Astrocyte of the cerebellum (primary cell): ENCODE measurements at regions not wholly inside any gene's neighbourhood (a gene's known extent, or its start where the extent isn't known, plus 50 kb on each side); places are given as distances from the start of the nearest gene placed in this dataset.
"Not testable (repeated sequence)": the region's sequence is repeated elsewhere in the genome, so short reads cannot be mapped to it uniquely, and the experiment has no call there.

Source experiments
- DNase-seq: peaks from one replicate; pipeline ENCODE4 v3.0.0-alpha.2; 2011; ENCODE audit warnings: low read depth
- H3K4me3 ChIP-seq: 2 replicates; pipeline ENCODE4 v1.5.1; 2011; ENCODE audit warnings: mild to moderate bottlenecking, low read depth, low read length, moderate library complexity
- in situ Hi-C: cut with HindIII; loops from 2 replicates; pipeline ENCODE4 v1.10.0; 2017; ENCODE audit warnings: low sequenced_read_pairs
- TF ChIP-seq, protein P1 (sequence below): IDR thresholded peaks from 2 replicates; pipeline ENCODE4 v1.5.1; 2012; ENCODE audit warnings: low read length, low read depth, moderate library complexity, mild to moderate bottlenecking; ENCODE audit errors: missing control alignments

GRCh38 chr9:113738893-113739604 lies 137.1 kb upstream of the ZNF618 start:
- no peak overlapping the region for H3K4me3 ChIP-seq
- in situ Hi-C loops = no loop called here
- TF ChIP-seq, protein P1, sequence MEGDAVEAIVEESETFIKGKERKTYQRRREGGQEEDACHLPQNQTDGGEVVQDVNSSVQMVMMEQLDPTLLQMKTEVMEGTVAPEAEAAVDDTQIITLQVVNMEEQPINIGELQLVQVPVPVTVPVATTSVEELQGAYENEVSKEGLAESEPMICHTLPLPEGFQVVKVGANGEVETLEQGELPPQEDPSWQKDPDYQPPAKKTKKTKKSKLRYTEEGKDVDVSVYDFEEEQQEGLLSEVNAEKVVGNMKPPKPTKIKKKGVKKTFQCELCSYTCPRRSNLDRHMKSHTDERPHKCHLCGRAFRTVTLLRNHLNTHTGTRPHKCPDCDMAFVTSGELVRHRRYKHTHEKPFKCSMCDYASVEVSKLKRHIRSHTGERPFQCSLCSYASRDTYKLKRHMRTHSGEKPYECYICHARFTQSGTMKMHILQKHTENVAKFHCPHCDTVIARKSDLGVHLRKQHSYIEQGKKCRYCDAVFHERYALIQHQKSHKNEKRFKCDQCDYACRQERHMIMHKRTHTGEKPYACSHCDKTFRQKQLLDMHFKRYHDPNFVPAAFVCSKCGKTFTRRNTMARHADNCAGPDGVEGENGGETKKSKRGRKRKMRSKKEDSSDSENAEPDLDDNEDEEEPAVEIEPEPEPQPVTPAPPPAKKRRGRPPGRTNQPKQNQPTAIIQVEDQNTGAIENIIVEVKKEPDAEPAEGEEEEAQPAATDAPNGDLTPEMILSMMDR = no peak
- DNase-seq = no peak

DNA sequence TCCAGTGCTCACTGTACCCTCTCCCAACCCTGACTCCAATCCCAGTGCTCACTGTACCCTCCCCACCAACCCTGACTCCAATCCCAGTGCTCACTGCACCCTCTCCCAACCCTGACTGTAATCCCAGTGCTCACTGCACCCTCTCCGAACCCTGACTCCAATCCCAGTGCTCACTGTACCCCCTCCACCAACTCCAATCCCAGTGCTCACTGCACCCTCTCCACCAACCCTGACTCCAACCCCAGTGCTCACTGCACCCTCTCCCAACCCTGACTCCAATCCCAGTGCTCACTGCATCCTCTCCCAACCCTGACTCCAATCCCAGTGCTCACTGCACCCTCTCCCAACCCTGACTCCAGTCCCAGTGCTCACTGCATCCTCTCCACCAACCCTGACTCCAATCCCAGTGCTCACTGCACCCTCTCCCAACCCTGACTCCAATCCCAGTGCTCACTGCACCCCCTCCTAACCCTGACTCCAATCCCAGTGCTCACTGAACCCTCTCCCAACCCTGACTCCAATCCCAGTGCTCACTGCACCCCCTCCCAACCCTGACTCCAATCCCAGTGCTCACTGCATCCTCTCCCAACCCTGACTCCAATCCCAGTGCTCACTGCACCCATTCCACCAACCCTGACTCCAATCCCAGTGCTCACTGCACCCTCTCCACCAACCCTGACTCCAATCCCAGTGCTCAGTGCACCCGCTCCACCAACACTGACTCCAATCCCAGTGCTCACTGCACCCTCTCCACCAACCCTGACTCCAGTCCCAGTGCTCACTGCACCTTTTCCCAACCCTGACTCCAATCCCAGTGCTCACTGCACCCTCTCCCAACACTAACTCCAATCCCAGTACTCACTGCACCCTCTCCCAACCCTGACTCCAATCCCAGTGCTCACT lies 136.3 kb upstream of the ZNF618 start:
- DNase-seq, in situ Hi-C loops: not testable (repeated sequence)

DNA sequence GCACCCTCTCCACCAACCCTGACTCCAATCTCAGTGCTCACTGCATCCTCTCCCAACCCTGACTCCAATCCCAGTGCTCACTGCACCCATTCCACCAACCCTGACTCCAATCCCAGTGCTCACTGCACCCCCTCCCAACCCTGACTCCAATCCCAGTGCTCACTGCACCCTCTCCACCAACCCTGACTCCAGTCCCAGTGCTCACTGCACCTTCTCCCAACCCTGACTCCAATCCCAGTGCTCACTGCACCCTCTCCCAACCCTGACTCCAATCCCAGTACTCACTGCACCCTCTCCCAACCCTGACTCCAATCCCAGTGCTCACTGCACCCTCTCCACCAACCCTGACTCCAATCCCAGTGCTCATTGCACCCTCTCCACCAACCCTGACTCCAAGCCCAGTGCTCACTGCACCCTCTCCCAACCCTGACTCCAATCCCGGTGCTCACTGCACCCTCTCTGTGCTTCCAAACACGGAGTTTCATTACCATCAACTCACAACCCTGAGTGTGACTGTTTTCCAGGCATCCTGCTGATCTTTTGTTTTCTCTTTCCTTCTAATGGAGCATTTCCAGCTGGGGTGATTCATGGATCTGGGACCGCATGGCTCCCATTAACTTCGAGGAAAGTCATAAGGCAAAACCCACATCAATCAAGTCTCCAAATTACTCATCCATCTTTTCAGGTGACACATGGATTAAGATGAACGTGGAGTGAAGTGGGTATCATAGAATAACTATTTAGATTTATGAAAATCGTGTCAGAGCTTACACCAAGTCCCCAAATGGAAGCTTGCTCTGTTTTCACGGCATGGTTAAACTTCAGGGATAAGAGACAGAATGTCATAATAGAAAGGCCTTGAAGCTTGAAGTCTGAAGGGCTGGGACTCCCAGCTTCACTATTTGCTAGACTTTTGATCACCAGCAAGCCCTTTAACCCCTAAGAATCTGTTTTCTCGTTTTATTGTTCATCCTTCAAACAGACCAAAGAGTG lies 135.3 kb upstream of the ZNF618 start:
- in situ Hi-C loops, H3K4me3 ChIP-seq: not testable (repeated sequence)
- peak; percentile 73 for DNase-seq

More for the DNA sequence above, 136.3 kb upstream of the ZNF618 start:
- not testable (repeated sequence) for H3K4me3 ChIP-seq

GRCh38 chr9:113741886-113742854 lies 133.9 kb upstream of the ZNF618 start:
- no peak overlapping the region for H3K4me3 ChIP-seq
- DNase-seq = no peak
- TF ChIP-seq, protein P1 = no peak
- in situ Hi-C loops = no loop called here

GRCh38 chr9:113742878-113743277 lies 133.2 kb upstream of the ZNF618 start:
- in situ Hi-C loops = no loop called here
- no peak for DNase-seq
- TF ChIP-seq, protein P1 = no peak
- no peak overlapping the region for H3K4me3 ChIP-seq

DNA sequence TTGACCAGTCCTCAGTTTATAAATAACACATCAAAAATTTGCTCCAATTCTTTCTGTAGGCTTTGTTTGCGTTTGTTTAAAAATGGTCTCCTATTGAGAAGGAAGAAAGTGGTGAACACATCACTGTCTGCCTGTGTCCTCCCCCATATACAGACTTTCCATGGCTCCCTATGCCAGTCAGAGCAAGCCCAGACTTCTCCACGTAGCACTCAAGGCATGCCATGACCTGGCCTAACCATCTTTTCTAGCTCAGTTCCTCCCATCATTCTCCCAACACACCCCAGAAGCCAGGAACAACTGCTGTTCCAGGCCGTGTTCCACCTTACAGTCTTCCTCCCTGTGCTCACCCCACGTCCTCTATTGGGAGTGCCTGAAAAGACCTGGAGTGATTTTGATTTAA lies 129.6 kb upstream of the ZNF618 start:
- no peak for DNase-seq
- no peak overlapping the region for H3K4me3 ChIP-seq
- in situ Hi-C loops = no loop called here
- TF ChIP-seq, protein P1 = no peak
